GM12878 (cell line): ENCODE measurements at regions not wholly inside any gene's neighbourhood (a gene's known extent, or its start where the extent isn't known, plus 50 kb on each side); places are given as distances from the start of the nearest gene placed in this dataset.

Experiments
- BACH1 ChIP-seq: fragments of 450-650 bp; IDR thresholded peaks from 2 replicates; pipeline ENCODE4 v1.6.1; 2017; ENCODE audit warnings: mild to moderate bottlenecking, borderline replicate concordance
- POLR2A ChIP-seq: IDR thresholded peaks from 2 replicates; pipeline ENCODE4 v1.6.1; 2011; ENCODE audit warnings: low read depth, mild to moderate bottlenecking, low read length
- RAD21 ChIP-seq: IDR thresholded peaks from 2 replicates; pipeline ENCODE4 v1.6.1; 2011; ENCODE audit warnings: mild to moderate bottlenecking, low read depth, low read length, moderate library complexity; ENCODE audit not compliant: insufficient read depth
- STAT3 ChIP-seq: IDR thresholded peaks from 2 replicates; pipeline ENCODE4 v1.6.1; 2011; ENCODE audit warnings: low read depth, low read length, improper control_type of control experiment
- TF ChIP-seq, protein P1 (sequence below), 3 experiments: IDR thresholded peaks in 2 of 3; conservative IDR thresholded peaks in 1 of 3; 2 replicates each; pipeline ENCODE4 v1.5.1; 2011; ENCODE audit warnings: low read depth in 3 of 3, low read length in 3 of 3, mild to moderate bottlenecking in 3 of 3, control low read depth in 2 of 3, moderate library complexity in 2 of 3, inconsistent platforms in 1 of 3, mixed read lengths in 1 of 3; ENCODE audit not compliant: control insufficient read depth in 2 of 3, insufficient read depth in 1 of 3; ENCODE audit errors: extremely low read depth in 1 of 3
- TF ChIP-seq, protein P2 (sequence below): fragments of 450-650 bp; IDR thresholded peaks from 2 replicates; pipeline ENCODE4 v1.6.1; 2017; ENCODE audit warnings: mild to moderate bottlenecking, moderate library complexity

DNA sequence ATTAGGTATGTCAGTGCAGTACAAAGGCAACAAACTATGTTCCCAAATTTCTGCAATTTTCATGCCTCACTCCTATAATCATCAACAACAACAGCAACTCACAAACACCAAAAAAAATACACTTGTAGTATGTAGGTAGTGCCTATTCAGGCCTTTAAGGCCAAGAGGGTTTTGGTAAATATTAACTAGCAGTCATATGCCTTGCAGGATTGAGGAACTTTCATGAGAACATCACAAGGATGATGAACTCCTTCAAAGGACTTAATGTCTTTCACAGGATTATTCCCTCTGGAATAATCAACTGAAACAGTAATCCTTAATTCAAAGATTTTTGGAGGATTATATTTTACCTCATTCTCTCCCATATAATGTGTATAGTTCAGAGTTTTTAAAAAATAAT lies 293.8 kb downstream of the NOVA1 start:
- no peak for TF ChIP-seq POLR2A
- no peak for TF ChIP-seq STAT3
- TF ChIP-seq, protein P1, sequence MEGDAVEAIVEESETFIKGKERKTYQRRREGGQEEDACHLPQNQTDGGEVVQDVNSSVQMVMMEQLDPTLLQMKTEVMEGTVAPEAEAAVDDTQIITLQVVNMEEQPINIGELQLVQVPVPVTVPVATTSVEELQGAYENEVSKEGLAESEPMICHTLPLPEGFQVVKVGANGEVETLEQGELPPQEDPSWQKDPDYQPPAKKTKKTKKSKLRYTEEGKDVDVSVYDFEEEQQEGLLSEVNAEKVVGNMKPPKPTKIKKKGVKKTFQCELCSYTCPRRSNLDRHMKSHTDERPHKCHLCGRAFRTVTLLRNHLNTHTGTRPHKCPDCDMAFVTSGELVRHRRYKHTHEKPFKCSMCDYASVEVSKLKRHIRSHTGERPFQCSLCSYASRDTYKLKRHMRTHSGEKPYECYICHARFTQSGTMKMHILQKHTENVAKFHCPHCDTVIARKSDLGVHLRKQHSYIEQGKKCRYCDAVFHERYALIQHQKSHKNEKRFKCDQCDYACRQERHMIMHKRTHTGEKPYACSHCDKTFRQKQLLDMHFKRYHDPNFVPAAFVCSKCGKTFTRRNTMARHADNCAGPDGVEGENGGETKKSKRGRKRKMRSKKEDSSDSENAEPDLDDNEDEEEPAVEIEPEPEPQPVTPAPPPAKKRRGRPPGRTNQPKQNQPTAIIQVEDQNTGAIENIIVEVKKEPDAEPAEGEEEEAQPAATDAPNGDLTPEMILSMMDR (IDR thresholded peaks at IDR 0.05 in 2 of 3, conservative IDR thresholded peaks at IDR 0.05 in 1 of 3; ENCODE audit: control insufficient read depth in 2 of 3, extremely low read depth in 1 of 3, insufficient read depth in 1 of 3, low read depth in 3 of 3, low read length in 3 of 3) = no peak
- no peak for TF ChIP-seq BACH1
- TF ChIP-seq, protein P2, sequence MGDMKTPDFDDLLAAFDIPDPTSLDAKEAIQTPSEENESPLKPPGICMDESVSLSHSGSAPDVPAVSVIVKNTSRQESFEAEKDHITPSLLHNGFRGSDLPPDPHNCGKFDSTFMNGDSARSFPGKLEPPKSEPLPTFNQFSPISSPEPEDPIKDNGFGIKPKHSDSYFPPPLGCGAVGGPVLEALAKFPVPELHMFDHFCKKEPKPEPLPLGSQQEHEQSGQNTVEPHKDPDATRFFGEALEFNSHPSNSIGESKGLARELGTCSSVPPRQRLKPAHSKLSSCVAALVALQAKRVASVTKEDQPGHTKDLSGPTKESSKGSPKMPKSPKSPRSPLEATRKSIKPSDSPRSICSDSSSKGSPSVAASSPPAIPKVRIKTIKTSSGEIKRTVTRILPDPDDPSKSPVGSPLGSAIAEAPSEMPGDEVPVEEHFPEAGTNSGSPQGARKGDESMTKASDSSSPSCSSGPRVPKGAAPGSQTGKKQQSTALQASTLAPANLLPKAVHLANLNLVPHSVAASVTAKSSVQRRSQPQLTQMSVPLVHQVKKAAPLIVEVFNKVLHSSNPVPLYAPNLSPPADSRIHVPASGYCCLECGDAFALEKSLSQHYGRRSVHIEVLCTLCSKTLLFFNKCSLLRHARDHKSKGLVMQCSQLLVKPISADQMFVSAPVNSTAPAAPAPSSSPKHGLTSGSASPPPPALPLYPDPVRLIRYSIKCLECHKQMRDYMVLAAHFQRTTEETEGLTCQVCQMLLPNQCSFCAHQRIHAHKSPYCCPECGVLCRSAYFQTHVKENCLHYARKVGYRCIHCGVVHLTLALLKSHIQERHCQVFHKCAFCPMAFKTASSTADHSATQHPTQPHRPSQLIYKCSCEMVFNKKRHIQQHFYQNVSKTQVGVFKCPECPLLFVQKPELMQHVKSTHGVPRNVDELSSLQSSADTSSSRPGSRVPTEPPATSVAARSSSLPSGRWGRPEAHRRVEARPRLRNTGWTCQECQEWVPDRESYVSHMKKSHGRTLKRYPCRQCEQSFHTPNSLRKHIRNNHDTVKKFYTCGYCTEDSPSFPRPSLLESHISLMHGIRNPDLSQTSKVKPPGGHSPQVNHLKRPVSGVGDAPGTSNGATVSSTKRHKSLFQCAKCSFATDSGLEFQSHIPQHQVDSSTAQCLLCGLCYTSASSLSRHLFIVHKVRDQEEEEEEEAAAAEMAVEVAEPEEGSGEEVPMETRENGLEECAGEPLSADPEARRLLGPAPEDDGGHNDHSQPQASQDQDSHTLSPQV = no peak
- TF ChIP-seq RAD21 = no peak
